Stimulated activated CD8-positive, alpha-beta memory T cell treated with anti-CD3 and anti-CD28 coated beads, Interleukin-2, amount 100 ng/mL, for 48 hours (primary cell): ENCODE measurements at regions not wholly inside any gene's neighbourhood (a gene's known extent, or its start where the extent isn't known, plus 50 kb on each side); places are given as distances from the start of the nearest gene placed in this dataset.

Experiments
- DNase-seq, 2 donors: peaks; one replicate each; pipeline ENCODE4 v3.0.0-alpha.2; 2020; ENCODE audit warnings: low read depth in 2 of 2

DNA sequence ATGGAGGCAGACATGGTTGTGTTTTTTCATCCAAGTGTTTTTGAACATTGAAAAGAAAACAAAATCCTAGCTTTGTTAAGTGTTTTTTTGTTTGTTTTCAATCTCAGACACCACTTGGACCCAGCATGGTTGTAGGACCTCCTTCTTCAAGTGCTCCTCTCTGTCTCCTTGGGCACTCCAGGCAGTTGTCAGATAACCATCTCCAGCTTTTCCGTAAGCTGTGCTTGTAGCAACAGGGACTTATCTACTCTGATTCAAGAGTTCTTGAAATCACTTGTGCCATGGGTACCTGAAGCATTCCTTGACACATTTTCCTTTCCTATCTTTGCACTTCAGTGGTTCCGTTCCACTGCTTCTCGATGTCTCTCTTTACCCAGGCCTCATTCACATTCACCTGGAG is 334.9 kb upstream of the DDX53 start:
- no peak for DNase-seq

DNA sequence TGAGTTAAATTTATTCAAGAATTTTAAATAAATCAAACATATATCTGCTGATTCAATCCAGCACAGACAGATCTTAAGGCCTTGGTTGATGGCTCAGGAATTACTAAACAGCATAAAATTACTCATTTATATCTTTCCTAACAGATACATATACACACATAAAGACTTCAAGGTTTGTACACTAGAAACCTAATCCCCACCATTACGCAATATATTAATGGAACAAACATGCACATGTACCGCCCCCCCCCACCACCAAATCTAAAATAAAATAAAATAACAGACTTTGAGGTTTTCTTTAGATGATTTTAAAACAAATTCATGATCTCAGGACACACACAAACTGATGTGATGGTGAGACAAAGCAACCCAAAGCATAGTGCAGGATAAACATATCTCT is 333.9 kb upstream of the DDX53 start:
- DNase-seq = no peak

GRCh38 chrX:22666441-22666840 is 333.3 kb upstream of the DDX53 start:
- DNase-seq = no peak

- DNase-seq = no peak
These were observed 324.8 kb upstream of the DDX53 start for GRCh38 chrX:22674932-22675331.

- no peak for DNase-seq
These were observed 313.6 kb upstream of the DDX53 start for GRCh38 chrX:22686138-22686541.

DNA sequence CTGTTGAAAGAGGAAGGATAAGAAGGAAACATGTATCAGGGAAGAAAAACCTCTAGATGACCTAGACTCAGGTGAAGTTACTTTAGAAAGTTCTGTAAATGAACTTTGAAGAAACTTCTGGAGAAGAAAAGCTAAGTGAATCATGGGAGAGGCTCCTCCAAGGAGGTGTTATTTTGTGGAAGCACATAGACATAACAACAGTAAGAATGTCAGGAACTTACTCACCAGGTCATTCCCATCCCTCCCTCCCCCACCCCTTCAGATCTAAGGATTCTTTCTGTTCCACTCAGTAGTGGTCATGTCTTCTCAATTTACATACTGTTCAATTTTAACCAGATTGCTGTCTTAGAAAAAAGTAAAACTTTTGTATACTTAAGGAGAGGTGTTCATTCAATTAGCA is 310.5 kb upstream of the DDX53 start:
- DNase-seq = no peak

DNA sequence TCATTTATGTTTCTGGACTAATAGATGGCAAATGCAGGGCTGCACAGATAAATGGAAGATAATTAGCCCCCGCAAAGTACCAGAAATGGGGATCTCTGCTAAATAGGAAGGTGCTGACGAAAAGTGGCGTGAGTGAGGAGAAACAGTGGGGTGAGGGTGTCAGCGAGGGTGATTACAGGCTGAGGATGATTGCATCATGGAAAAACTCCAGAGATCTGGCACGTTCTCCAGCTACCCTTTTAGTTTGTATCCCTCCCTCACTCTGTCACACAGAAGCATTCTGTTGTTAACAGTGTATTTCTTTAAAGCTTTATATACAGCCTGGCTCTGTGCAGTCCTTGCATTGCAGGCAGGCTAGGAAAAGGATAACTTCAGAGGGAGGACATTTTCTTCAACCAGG is 309.6 kb upstream of the DDX53 start:
- DNase-seq = no peak

DNA sequence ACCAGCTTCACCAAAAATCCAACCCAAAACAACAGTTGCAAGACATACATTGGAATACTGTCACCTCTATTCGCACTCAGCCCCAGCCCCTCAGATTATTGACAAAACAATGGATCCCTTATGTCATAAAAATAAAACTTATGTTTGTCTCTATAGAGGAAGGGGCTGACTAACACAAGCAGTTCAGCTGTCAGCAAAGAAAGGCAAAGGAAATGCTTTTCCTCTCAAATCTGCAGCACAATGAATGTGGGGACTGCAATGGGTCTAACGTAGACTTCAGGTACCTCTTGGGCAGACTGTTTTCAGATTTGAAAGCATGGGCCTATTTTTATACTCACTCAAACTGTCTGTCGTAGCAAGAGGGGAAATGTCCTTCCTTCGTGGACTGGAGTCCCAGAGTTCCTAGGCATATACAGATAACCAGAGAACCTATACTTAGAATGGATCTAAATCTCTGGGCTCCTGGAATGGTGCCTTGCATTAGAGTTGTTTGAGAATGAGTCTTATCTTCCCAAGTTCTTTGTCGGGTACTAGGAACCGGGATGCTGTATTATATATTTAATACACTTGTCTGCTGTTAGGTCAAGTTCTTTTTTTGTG is 307.7 kb upstream of the DDX53 start:
- DNase-seq = no peak

- DNase-seq = no peak
These were observed 301.6 kb upstream of the DDX53 start for GRCh38 chrX:22698151-22698550.

DNA sequence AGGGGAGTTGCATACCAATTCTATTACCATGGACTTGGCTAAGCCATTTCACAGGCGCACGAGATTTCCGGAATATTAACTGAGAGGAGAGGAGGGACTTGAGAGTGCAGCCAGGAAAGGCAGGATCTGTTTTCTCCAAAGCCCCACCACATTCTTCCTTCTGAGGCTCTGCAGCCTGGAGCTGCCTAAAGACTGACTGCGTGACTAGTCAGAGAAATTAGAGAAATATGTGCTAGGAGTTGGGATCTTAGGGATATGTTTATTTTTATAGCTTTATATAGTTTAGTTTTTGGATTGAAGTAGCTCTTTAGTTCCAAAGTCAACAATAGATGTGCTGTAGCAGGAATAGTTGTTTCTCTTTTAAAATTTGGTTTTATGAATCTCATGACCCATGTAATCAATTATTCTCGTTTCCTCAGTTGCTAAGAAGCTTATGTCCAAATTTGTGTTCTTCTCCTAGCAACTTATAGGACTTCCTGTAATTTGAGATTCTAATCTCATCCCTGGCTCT is 300.1 kb upstream of the DDX53 start:
- no peak for DNase-seq

- no peak for DNase-seq
These were observed 286.8 kb upstream of the DDX53 start for GRCh38 chrX:22712942-22713341.

DNA sequence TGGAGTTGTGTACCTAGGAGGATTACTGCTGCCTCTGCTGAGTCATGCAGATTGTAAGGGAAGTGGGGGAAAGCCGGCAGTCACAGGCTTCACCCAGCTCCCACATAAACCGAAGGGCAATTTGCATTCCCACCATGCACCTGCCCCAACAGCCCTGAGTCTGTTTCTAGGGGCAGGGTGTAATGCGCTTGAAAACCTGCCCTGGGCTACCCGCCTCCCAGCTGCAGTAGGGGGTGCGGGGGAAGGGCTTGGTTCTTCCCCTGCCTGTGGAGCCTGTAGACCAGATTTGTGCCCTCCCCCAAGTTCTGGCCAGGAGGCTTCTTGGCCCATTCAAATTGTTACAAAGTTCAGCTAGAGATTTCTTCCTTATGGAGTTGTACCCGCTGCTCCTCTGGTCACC is 269.2 kb upstream of the DDX53 start:
- DNase-seq = no peak

GRCh38 chrX:22737541-22737940 is 262.2 kb upstream of the DDX53 start:
- DNase-seq = no peak

- DNase-seq = no peak
These were observed 260.5 kb upstream of the DDX53 start for GRCh38 chrX:22739276-22739675.

GRCh38 chrX:22740836-22741235 is 258.9 kb upstream of the DDX53 start:
- no peak for DNase-seq

- DNase-seq = no peak
These were observed 257.6 kb upstream of the DDX53 start for GRCh38 chrX:22742174-22742573.

GRCh38 chrX:22746081-22746480 is 253.7 kb upstream of the DDX53 start:
- DNase-seq = no peak

GRCh38 chrX:22748093-22748999 is 251.4 kb upstream of the DDX53 start:
- peak in 1 of 2 donors; percentile 7 for DNase-seq

DNA sequence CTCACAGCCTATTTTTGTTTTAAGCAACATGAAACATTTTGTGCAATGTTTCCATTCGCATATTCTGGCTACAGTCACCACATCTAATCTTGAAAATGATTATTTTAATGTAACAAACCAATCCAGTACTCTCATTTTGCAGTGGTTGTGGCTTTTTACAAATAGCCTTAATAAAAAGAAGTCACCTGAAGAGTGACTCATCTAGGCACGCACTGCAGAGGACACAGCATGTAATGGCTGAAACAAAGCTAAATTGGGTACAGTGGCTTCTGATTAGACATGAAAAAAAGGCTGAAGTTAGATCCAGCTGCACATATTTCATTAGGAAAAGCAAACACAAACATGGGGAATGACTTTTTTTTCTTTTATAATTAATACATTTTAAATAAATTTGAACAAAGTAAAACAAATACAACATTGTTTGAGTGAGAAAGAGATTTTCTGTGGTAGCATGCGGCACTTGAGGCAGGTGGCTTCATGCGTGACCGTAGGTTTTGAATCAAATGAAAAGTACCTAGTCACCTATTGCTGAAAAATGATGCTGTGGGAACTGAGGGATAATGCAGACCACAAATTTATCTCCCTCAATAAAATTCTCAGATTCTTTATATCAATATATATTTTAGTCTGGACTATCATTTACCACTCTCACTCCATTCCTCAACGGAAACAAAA is 240.8 kb upstream of the DDX53 start:
- DNase-seq = no peak

GRCh38 chrX:22760513-22761057 is 239.2 kb upstream of the DDX53 start:
- no peak for DNase-seq

DNA sequence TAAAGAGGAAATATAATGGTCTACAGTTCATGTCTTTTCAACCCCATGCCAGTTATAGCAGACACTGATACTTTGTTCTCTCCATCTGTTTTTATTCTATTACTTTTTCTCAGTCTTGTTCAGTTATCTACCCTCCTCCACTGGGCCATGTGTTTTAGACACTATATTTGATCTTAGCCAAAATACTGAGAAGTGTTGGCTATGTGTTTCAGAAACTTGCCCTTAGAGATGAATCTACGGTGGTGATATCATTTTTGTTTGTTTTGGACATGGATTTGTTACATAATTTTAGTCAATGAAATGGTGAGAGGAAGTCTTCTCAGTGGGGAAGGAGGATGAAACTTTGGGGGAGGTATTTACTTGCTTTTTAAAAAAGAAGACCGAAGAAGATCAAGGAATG is 211.5 kb upstream of the DDX53 start:
- no peak for DNase-seq

GRCh38 chrX:22795671-22796070 is 204.1 kb upstream of the DDX53 start:
- no peak for DNase-seq
